ENCODE measurements at regions not wholly inside any gene's neighbourhood (a gene's known extent, or its start where the extent isn't known, plus 50 kb on each side); places are given as distances from the start of the nearest gene placed in this dataset.

GRCh38 chr2:224161712-224162111, 122.6 kb upstream of the SERPINE2 start:
- FAIRE-seq (no peak), DNase-seq (ENCODE audit: insufficient read length, low spot score) (no peak)

GRCh38 chr2:224160917-224161316, 121.8 kb upstream of the SERPINE2 start:
- TF ChIP-seq PAX5 (IDR thresholded peaks at IDR 0.05; ENCODE audit: insufficient read depth, low read length, severe bottlenecking) (no peak), POU2F2 (IDR thresholded peaks at IDR 0.05; ENCODE audit: low read depth, low read length) (no peak), SPI1 (IDR thresholded peaks at IDR 0.05; ENCODE audit: low read depth, low read length) (no peak), POLR2AphosphoS5 (IDR thresholded peaks at IDR 0.05; ENCODE audit: low read depth, low read length) (no peak), TAF1 (IDR thresholded peaks at IDR 0.05; ENCODE audit: low read depth, low read length) (no peak), POLR2A (IDR thresholded peaks at IDR 0.05; ENCODE audit: low read depth, low read length) (no peak)
- DNase-seq (ENCODE audit: insufficient read length, low spot score) (no peak), FAIRE-seq (no peak)

More at GRCh38 chr2:224161712-224162111, 122.6 kb upstream of the SERPINE2 start:
- no peak for TF ChIP-seq POU2F2 (IDR thresholded peaks at IDR 0.05; ENCODE audit: low read depth, low read length)
- no peak for TF ChIP-seq POLR2AphosphoS5 (IDR thresholded peaks at IDR 0.05; ENCODE audit: low read depth, low read length)
- no peak for TF ChIP-seq TAF1 (IDR thresholded peaks at IDR 0.05; ENCODE audit: low read depth, low read length)
- TF ChIP-seq SPI1 (IDR thresholded peaks at IDR 0.05; ENCODE audit: low read depth, low read length): no peak
- no peak for TF ChIP-seq PAX5 (IDR thresholded peaks at IDR 0.05; ENCODE audit: insufficient read depth, low read length, severe bottlenecking)
- TF ChIP-seq POLR2A (IDR thresholded peaks at IDR 0.05; ENCODE audit: low read depth, low read length): no peak

- TF ChIP-seq POLR2A (IDR thresholded peaks at IDR 0.05; ENCODE audit: low read depth, low read length) (no peak), SPI1 (IDR thresholded peaks at IDR 0.05; ENCODE audit: low read depth, low read length) (peak; percentile 82)
- FAIRE-seq: no peak
- DNase-seq (ENCODE audit: insufficient read length, low spot score): no peak
Measured at GRCh38 chr2:224159345-224159928, 120.4 kb upstream of the SERPINE2 start.

GRCh38 chr2:224158831-224159230, 119.7 kb upstream of the SERPINE2 start:
- no peak for DNase-seq (ENCODE audit: insufficient read length, low spot score)
- no peak for FAIRE-seq

GRCh38 chr2:224158061-224158460, 119.0 kb upstream of the SERPINE2 start:
- no peak for TF ChIP-seq PAX5 (IDR thresholded peaks at IDR 0.05; ENCODE audit: insufficient read depth, low read length, severe bottlenecking)
- TF ChIP-seq TAF1 (IDR thresholded peaks at IDR 0.05; ENCODE audit: low read depth, low read length): no peak
- no peak for TF ChIP-seq POLR2AphosphoS5 (IDR thresholded peaks at IDR 0.05; ENCODE audit: low read depth, low read length)
- no peak for TF ChIP-seq POLR2A (IDR thresholded peaks at IDR 0.05; ENCODE audit: low read depth, low read length)
- TF ChIP-seq POU2F2 (IDR thresholded peaks at IDR 0.05; ENCODE audit: low read depth, low read length): no peak
- TF ChIP-seq SPI1 (IDR thresholded peaks at IDR 0.05; ENCODE audit: low read depth, low read length): no peak
- no peak for FAIRE-seq
- DNase-seq (ENCODE audit: insufficient read length, low spot score): no peak

More at GRCh38 chr2:224158831-224159230, 119.7 kb upstream of the SERPINE2 start:
- TF ChIP-seq POLR2AphosphoS5 (IDR thresholded peaks at IDR 0.05; ENCODE audit: low read depth, low read length) (no peak), POLR2A (IDR thresholded peaks at IDR 0.05; ENCODE audit: low read depth, low read length) (no peak), SPI1 (IDR thresholded peaks at IDR 0.05; ENCODE audit: low read depth, low read length) (no peak), TAF1 (IDR thresholded peaks at IDR 0.05; ENCODE audit: low read depth, low read length) (no peak), POU2F2 (IDR thresholded peaks at IDR 0.05; ENCODE audit: low read depth, low read length) (no peak), PAX5 (IDR thresholded peaks at IDR 0.05; ENCODE audit: insufficient read depth, low read length, severe bottlenecking) (no peak)

- no peak for DNase-seq (ENCODE audit: insufficient read length, low spot score)
- FAIRE-seq: no peak
- TF ChIP-seq POU2F2 (IDR thresholded peaks at IDR 0.05; ENCODE audit: low read depth, low read length) (no peak), SPI1 (IDR thresholded peaks at IDR 0.05; ENCODE audit: low read depth, low read length) (no peak), POLR2AphosphoS5 (IDR thresholded peaks at IDR 0.05; ENCODE audit: low read depth, low read length) (no peak), TAF1 (IDR thresholded peaks at IDR 0.05; ENCODE audit: low read depth, low read length) (no peak), POLR2A (IDR thresholded peaks at IDR 0.05; ENCODE audit: low read depth, low read length) (no peak), PAX5 (IDR thresholded peaks at IDR 0.05; ENCODE audit: insufficient read depth, low read length, severe bottlenecking) (no peak)
Measured at GRCh38 chr2:224157655-224158054, 118.6 kb upstream of the SERPINE2 start.

- FAIRE-seq (no peak), DNase-seq (ENCODE audit: insufficient read length, low spot score) (no peak)
- TF ChIP-seq PAX5 (IDR thresholded peaks at IDR 0.05; ENCODE audit: insufficient read depth, low read length, severe bottlenecking): no peak
- no peak for TF ChIP-seq POU2F2 (IDR thresholded peaks at IDR 0.05; ENCODE audit: low read depth, low read length)
- TF ChIP-seq SPI1 (IDR thresholded peaks at IDR 0.05; ENCODE audit: low read depth, low read length): no peak
- TF ChIP-seq POLR2A (IDR thresholded peaks at IDR 0.05; ENCODE audit: low read depth, low read length): no peak
- TF ChIP-seq POLR2AphosphoS5 (IDR thresholded peaks at IDR 0.05; ENCODE audit: low read depth, low read length): no peak
- no peak for TF ChIP-seq TAF1 (IDR thresholded peaks at IDR 0.05; ENCODE audit: low read depth, low read length)
Measured at GRCh38 chr2:224156436-224156835, 117.3 kb upstream of the SERPINE2 start.

GRCh38 chr2:224155896-224156295, 116.8 kb upstream of the SERPINE2 start:
- no peak for FAIRE-seq
- DNase-seq (ENCODE audit: insufficient read length, low spot score): no peak
- no peak for TF ChIP-seq POLR2A (IDR thresholded peaks at IDR 0.05; ENCODE audit: low read depth, low read length)

- DNase-seq (ENCODE audit: insufficient read length, low spot score): no peak
- no peak for FAIRE-seq
- TF ChIP-seq POLR2AphosphoS5 (IDR thresholded peaks at IDR 0.05; ENCODE audit: low read depth, low read length) (no peak), POLR2A (IDR thresholded peaks at IDR 0.05; ENCODE audit: low read depth, low read length) (no peak), PAX5 (IDR thresholded peaks at IDR 0.05; ENCODE audit: insufficient read depth, low read length, severe bottlenecking) (no peak), TAF1 (IDR thresholded peaks at IDR 0.05; ENCODE audit: low read depth, low read length) (no peak), POU2F2 (IDR thresholded peaks at IDR 0.05; ENCODE audit: low read depth, low read length) (no peak)
Measured at GRCh38 chr2:224155371-224155770, 116.3 kb upstream of the SERPINE2 start.

GRCh38 chr2:224151680-224152310, 112.7 kb upstream of the SERPINE2 start:
- TF ChIP-seq SPI1 (IDR thresholded peaks at IDR 0.05; ENCODE audit: low read depth, low read length) (no peak), POU2F2 (IDR thresholded peaks at IDR 0.05; ENCODE audit: low read depth, low read length) (no peak), PAX5 (IDR thresholded peaks at IDR 0.05; ENCODE audit: insufficient read depth, low read length, severe bottlenecking) (no peak), TAF1 (IDR thresholded peaks at IDR 0.05; ENCODE audit: low read depth, low read length) (no peak), POLR2A (IDR thresholded peaks at IDR 0.05; ENCODE audit: low read depth, low read length) (no peak)
- no peak for DNase-seq (ENCODE audit: insufficient read length, low spot score)
- no peak for FAIRE-seq
